PC-9 (cell line): ENCODE measurements at regions not wholly inside any gene's neighbourhood (a gene's known extent, or its start where the extent isn't known, plus 50 kb on each side); places are given as distances from the start of the nearest gene placed in this dataset.
A peak's percentile ranks its signal among the peaks of the same experiment; 100 is the strongest.

Source experiments
- BruUV-seq: library from RNA; stranded (reverse); fragments of 400-500 nt; replicated peaks from 2 replicates; lab custom pipeline; 2021; lab: Mats Ljungman, UMichigan
- CTCF ChIA-PET: fragments of 300-600 bp; sonication (Branson Sonifier 250); formaldehyde crosslinking; loops from one replicate; lab custom pipeline; 2022; ENCODE audit warnings: antibody characterized with exemption; lab: Charles Lee
- POLR2A ChIA-PET: fragments of 300-600 bp; sonication (Branson Sonifier 250); formaldehyde crosslinking; loops from one replicate; lab custom pipeline; 2022; ENCODE audit warnings: antibody characterized with exemption; ENCODE audit not compliant: unreplicated experiment; lab: Charles Lee
- DNase-seq, 2 experiments: peaks; one replicate each; pipeline versions ENCODE4 v3.0.0 to v3.0.0-alpha.2; 2015 to 2022; ENCODE audit warnings: mixed read lengths in 1 of 2
- H2AFZ ChIP-seq: fragments of 200-600 bp; sonication (generic); 2 replicates; pipeline ENCODE4 v1.8.1; 2017; ENCODE audit warnings: antibody characterized with exemption
- H3F3A ChIP-seq: fragments of 200-600 bp; sonication (generic); 2 replicates; pipeline ENCODE4 v1.8.1; 2017; ENCODE audit warnings: antibody characterized with exemption, mild to moderate bottlenecking, low read depth; ENCODE audit not compliant: insufficient read depth
- H3K27ac ChIP-seq: fragments of 200-600 bp; sonication (generic); 2 replicates; pipeline ENCODE4 v1.6.1; 2016; ENCODE audit warnings: mixed run types
- H3K27me3 ChIP-seq: fragments of 200-600 bp; sonication (generic); 2 replicates; pipeline ENCODE4 v1.6.1; 2016; ENCODE audit warnings: low read depth, mixed run types; ENCODE audit not compliant: insufficient read depth
- H3K36me3 ChIP-seq: fragments of 200-600 bp; sonication (generic); 2 replicates; pipeline ENCODE4 v1.6.1; 2016; ENCODE audit warnings: low read depth, mixed run types
- H3K4me1 ChIP-seq: fragments of 200-600 bp; sonication (generic); replicated peaks from 2 replicates; pipeline ENCODE4 v1.6.1; 2016; ENCODE audit warnings: mixed run types; ENCODE audit not compliant: insufficient read depth
- H3K4me2 ChIP-seq: fragments of 200-600 bp; sonication (generic); 2 replicates; pipeline ENCODE4 v1.6.1; 2017; ENCODE audit warnings: mixed run types
- H3K4me3 ChIP-seq: fragments of 200-600 bp; sonication (generic); 2 replicates; pipeline ENCODE4 v1.6.1; 2016; ENCODE audit warnings: mixed run types
- H3K79me2 ChIP-seq: fragments of 200-600 bp; sonication (generic); 2 replicates; pipeline ENCODE4 v1.6.1; 2017; ENCODE audit warnings: low read depth, mixed run types
- H3K9me2 ChIP-seq: fragments of 200-600 bp; sonication (generic); 2 replicates; pipeline ENCODE4 v1.8.1; 2017; ENCODE audit warnings: mild to moderate bottlenecking; ENCODE audit not compliant: insufficient read depth
- H3K9me3 ChIP-seq: fragments of 200-600 bp; sonication (generic); 2 replicates; pipeline ENCODE4 v1.8.1; 2016; ENCODE audit warnings: low read depth; ENCODE audit not compliant: insufficient read depth
- H4K20me1 ChIP-seq: fragments of 200-600 bp; sonication (generic); 2 replicates; pipeline ENCODE4 v1.8.1; 2017; ENCODE audit not compliant: insufficient read depth
- EZH2 ChIP-seq: fragments of 200-600 bp; sonication (generic); IDR thresholded peaks from 2 replicates; pipeline ENCODE4 v1.8.0; 2017; ENCODE audit warnings: antibody characterized with exemption, low read depth
- intact Hi-C: fragments of 100-400 bp; cut with micrococcal nuclease; formaldehyde crosslinking; loops from one replicate; pipeline ENCODE4 v1.10.0; 2022; ENCODE audit not compliant: unreplicated experiment
- TF ChIP-seq, protein P1 (sequence below): fragments of 200-600 bp; sonication (generic); conservative IDR thresholded peaks from 2 replicates; pipeline ENCODE4 v1.6.1; 2017; ENCODE audit warnings: mixed run types, antibody characterized with exemption, mild to moderate bottlenecking, moderate library complexity

DNA sequence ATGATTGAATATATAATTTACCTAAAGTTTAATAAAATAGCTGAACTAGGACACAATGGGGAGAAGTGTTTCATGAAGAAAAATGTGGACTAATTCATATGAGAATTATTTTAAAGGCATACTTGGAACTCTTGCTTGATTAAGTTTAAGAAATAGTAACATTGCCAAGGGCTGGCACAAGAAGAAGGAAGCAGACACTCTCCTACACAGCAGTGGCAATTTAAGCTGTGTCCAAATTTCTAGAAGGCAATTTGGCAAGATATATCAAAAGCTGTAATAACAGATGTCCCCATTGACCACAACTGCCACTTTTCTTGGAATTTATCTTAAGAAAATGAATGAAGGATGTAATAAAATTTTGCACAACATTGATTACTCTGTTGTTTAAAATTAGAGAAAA lies 209.5 kb upstream of the S100G start:
- POLR2A ChIA-PET: no interaction called here
- TF ChIP-seq, protein P1, sequence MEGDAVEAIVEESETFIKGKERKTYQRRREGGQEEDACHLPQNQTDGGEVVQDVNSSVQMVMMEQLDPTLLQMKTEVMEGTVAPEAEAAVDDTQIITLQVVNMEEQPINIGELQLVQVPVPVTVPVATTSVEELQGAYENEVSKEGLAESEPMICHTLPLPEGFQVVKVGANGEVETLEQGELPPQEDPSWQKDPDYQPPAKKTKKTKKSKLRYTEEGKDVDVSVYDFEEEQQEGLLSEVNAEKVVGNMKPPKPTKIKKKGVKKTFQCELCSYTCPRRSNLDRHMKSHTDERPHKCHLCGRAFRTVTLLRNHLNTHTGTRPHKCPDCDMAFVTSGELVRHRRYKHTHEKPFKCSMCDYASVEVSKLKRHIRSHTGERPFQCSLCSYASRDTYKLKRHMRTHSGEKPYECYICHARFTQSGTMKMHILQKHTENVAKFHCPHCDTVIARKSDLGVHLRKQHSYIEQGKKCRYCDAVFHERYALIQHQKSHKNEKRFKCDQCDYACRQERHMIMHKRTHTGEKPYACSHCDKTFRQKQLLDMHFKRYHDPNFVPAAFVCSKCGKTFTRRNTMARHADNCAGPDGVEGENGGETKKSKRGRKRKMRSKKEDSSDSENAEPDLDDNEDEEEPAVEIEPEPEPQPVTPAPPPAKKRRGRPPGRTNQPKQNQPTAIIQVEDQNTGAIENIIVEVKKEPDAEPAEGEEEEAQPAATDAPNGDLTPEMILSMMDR: no peak
- no peak for TF ChIP-seq EZH2
- Histone ChIP-seq H3K79me2 (no peaks in the 10 kb centered on the region), H3K27me3 (no peaks in the 10 kb centered on the region), H4K20me1 (no peaks in the 10 kb centered on the region), H3K9me3 (no peaks in the 10 kb centered on the region), H2AFZ (no peak overlapping the region), H3K9me2 (no peaks in the 10 kb centered on the region), H3K27ac (no peak overlapping the region), H3F3A (no peaks in the 10 kb centered on the region), H3K4me3 (no peak overlapping the region), H3K36me3 (no peaks in the 10 kb centered on the region), H3K4me2 (no peak overlapping the region), H3K4me1 (no peaks in the 10 kb centered on the region)
- intact Hi-C loops: no loop called here
- no peak for DNase-seq
- BruUV-seq: no TSS peak
- CTCF ChIA-PET: no interaction called here

DNA sequence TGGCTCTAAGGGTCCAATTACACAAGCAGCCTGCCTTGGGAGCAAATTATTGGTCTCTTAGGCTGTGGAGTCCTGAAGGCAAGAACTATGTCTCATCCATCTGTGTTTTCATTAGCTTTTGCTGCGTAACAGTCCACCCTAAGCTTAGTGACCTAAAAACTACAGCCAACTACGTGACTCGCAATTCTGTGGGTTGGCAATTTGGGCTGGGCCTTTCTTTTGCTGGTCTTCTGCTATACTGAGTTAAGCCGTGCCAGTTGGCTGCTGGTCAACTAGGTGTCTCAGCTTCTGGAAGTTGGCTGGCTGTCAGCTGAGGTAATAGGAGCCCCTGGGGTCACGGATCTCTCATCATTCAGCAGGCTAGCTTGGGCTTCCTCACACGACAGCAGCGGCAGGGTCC lies 205.6 kb upstream of the S100G start:
- ChIA-PET POLR2A (interaction anchor here (0.6 kb wide), 1 partner anchor 257 kb away, joined by 4 read pairs; no protein-coding TSS in a partner anchor), CTCF (no interaction called here)
- no peak overlapping the region for H3K27ac ChIP-seq
- no peak overlapping the region for H3K4me3 ChIP-seq
- H3K36me3 ChIP-seq: no peaks in the 10 kb centered on the region
- no peaks in the 10 kb centered on the region for H3F3A ChIP-seq
- H4K20me1 ChIP-seq: no peaks in the 10 kb centered on the region
- no peaks in the 10 kb centered on the region for H3K4me1 ChIP-seq
- DNase-seq: no peak
- no peak for TF ChIP-seq EZH2
- TF ChIP-seq, protein P1: no peak
- H2AFZ ChIP-seq: no peak overlapping the region
- H3K27me3 ChIP-seq: no peaks in the 10 kb centered on the region
- H3K9me3 ChIP-seq: no peaks in the 10 kb centered on the region
- intact Hi-C loops: no loop called here
- H3K79me2 ChIP-seq: no peaks in the 10 kb centered on the region
- H3K4me2 ChIP-seq: no peak overlapping the region
- BruUV-seq: no TSS peak
- no peaks in the 10 kb centered on the region for H3K9me2 ChIP-seq

DNA sequence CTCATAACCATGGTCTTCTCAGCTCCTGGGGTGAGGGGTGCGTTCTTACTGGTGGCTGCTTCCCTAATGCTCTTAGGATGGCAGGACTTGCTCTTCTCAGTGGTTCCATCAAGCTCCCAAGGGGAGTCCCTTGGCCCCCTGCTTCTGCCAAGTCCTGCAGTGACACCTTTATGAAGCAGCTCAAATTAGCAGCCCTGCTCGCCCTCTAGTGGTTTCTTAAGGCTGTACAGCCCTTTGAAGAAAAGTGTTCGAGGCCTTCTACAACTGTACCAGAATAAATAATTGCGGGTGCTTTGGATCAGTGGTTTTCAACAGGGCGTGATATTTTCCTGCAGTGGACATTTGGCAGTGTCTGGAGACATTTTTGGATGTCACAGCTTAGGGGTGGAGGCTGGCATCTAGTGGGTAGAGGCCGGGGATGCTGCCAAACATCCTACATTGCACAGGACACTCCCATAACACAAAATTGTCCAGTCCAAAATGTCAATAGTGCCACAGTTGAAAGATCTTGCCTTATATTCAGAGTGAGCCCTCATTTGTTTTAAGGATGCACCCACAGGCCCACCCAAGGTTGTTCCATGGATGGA lies 204.7 kb upstream of the S100G start:
- H3K27me3 ChIP-seq: no peaks in the 10 kb centered on the region
- BruUV-seq: no TSS peak
- H4K20me1 ChIP-seq: no peaks in the 10 kb centered on the region
- H3K9me3 ChIP-seq: no peaks in the 10 kb centered on the region
- ChIA-PET CTCF (interaction anchor here (1.0 kb wide), 1 partner anchor 9 kb away, joined by 3 read pairs; no protein-coding TSS in a partner anchor), POLR2A (interaction anchor here (0.6 kb wide), 1 partner anchor 222 kb away, joined by 42 read pairs; no protein-coding TSS in a partner anchor)
- TF ChIP-seq EZH2: no peak
- TF ChIP-seq, protein P1: peak; percentile 73
- H3K79me2 ChIP-seq: no peaks in the 10 kb centered on the region
- H3K4me2 ChIP-seq: no peak overlapping the region
- no peak overlapping the region for H3K4me3 ChIP-seq
- H3K27ac ChIP-seq: no peak overlapping the region
- intact Hi-C loops: no loop called here
- H3K4me1 ChIP-seq: no peaks in the 10 kb centered on the region
- no peaks in the 10 kb centered on the region for H3F3A ChIP-seq
- no peaks in the 10 kb centered on the region for H3K36me3 ChIP-seq
- peak in 1 of 2 experiments; percentile 17 for DNase-seq
- H2AFZ ChIP-seq: no peak overlapping the region
- H3K9me2 ChIP-seq: no peaks in the 10 kb centered on the region
